ENCODE measurements at regions not wholly inside any gene's neighbourhood (a gene's known extent, or its start where the extent isn't known, plus 50 kb on each side); places are given as distances from the start of the nearest gene placed in this dataset.

DNA sequence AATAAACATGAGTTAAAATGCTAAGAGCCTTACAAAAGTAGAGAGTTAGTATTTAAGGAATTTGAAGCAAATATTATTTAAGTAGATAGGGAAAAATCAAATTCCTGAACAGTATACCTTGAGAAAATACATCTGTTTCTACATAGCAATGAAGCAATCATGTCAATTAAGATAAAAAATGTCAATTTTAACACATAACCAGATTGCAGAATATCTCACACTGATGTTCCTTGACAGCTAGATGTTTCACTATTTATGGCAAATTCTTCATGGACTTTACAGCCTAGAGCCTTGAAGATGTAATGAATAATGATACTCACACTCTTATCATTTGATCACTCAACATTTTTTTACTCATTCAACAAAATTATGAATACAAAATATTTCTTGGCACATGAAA is 708.2 kb upstream of the PTPRD start:
- no peak overlapping the region for H3K27ac ChIP-seq
- TF ChIP-seq, protein P1, sequence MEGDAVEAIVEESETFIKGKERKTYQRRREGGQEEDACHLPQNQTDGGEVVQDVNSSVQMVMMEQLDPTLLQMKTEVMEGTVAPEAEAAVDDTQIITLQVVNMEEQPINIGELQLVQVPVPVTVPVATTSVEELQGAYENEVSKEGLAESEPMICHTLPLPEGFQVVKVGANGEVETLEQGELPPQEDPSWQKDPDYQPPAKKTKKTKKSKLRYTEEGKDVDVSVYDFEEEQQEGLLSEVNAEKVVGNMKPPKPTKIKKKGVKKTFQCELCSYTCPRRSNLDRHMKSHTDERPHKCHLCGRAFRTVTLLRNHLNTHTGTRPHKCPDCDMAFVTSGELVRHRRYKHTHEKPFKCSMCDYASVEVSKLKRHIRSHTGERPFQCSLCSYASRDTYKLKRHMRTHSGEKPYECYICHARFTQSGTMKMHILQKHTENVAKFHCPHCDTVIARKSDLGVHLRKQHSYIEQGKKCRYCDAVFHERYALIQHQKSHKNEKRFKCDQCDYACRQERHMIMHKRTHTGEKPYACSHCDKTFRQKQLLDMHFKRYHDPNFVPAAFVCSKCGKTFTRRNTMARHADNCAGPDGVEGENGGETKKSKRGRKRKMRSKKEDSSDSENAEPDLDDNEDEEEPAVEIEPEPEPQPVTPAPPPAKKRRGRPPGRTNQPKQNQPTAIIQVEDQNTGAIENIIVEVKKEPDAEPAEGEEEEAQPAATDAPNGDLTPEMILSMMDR (IDR thresholded peaks at IDR 0.05), result no peak
- no peak for TF ChIP-seq ZFX (IDR thresholded peaks at IDR 0.05; ENCODE audit: borderline replicate concordance)

DNA sequence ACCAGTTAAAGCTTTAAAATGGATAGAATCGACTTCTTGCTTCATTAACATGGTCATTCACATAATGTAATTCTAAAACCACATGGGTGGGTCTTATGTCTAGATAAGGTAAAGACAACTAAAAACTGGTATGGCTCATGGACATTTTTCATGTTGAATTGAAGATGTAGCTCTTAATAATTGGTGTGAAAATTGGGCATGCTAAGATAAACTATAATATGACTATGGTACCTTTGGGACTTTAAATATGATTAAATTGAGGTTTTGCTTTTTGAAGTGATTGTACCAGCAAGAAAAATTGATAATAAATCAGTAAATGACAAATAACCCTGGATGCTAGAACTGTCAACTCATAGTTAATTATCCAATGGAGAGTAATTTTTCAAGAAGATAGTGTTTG is 710.7 kb upstream of the PTPRD start:
- H3K27ac ChIP-seq, result no peak overlapping the region
- TF ChIP-seq, protein P1 (IDR thresholded peaks at IDR 0.05), result no peak
- no peak for TF ChIP-seq ZFX (IDR thresholded peaks at IDR 0.05; ENCODE audit: borderline replicate concordance)

DNA sequence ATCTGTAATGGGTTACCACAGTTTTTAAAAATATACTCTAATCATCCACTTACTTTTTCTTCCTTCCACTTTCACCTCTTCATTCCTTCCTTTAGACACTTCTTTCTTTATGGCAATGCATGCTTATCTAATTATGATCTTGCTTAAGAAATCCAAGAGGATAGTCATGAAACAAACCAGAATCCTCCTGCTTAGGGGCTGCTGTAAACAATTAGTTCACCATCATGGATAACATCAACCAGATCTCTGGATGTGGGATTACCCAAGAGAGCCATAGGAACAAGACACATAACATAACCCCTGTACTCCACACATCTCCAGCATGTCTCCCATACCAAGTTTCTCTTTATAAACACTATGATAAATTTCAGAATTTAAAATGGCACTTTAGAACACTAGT is 713.4 kb upstream of the PTPRD start:
- no peak overlapping the region for H3K27ac ChIP-seq
- TF ChIP-seq ZFX (IDR thresholded peaks at IDR 0.05; ENCODE audit: borderline replicate concordance), result no peak
- TF ChIP-seq, protein P1 (IDR thresholded peaks at IDR 0.05), result no peak

DNA sequence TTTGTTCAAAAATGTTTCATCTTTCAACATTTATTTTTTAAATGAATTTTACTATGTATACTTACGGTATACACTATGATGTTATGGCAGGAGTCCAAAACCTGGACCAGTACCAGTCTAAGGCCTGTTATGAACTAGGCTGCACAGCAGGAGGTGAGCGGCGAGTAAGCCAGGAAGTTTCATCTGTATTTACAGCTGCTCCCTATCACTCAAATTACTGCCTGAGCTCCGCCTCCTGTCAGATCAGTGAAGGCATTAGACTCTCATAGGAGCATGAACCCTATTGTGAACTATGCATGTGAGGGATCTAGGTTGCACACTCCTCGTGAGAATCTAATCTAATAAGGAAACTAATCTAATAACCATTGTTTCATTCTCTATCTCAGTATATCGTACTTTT is 715.5 kb upstream of the PTPRD start:
- H3K27ac ChIP-seq, result no peak overlapping the region
- TF ChIP-seq, protein P1 (IDR thresholded peaks at IDR 0.05), result no peak

DNA sequence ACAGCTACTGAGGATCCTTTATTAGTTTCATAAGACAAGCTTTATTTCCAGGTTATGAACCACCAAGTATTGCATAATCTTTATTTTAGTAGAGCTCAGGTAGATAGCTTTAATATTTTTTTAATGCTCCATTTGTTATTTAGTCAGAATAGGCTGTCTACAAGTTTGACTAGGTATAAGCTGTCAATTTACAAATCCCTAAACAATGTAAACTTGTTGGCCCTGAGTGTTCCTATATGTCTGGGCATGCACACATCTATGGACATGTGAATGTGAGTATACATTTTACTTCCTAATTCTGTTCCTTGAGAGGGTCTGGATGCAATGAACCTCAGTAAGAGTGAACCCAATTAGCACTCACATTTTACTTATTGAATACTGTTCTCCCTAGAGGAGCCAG is 722.2 kb upstream of the PTPRD start:
- no peak for TF ChIP-seq ZFX (IDR thresholded peaks at IDR 0.05; ENCODE audit: borderline replicate concordance)
- TF ChIP-seq, protein P1 (IDR thresholded peaks at IDR 0.05), result no peak
- H3K27ac ChIP-seq, result no peak overlapping the region

DNA sequence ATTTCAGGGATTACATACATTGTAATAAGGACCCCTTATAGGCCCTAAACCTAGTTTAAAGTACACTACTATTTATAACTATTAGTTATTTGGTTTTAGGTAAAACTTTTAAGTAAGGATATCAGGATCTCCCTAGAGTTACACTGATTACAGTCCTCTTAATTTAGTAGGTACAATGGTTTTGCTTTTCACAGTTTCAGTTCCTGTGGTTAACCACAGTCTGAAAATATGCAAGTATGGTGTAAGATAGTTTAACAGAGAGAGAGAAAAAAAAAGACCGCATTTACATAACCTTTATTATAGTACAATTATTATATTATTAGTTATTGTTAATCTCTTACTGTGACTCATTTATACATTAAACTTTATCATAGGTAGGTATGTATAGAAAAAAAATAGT is 725.3 kb upstream of the PTPRD start:
- H3K27ac ChIP-seq, result no peak overlapping the region

DNA sequence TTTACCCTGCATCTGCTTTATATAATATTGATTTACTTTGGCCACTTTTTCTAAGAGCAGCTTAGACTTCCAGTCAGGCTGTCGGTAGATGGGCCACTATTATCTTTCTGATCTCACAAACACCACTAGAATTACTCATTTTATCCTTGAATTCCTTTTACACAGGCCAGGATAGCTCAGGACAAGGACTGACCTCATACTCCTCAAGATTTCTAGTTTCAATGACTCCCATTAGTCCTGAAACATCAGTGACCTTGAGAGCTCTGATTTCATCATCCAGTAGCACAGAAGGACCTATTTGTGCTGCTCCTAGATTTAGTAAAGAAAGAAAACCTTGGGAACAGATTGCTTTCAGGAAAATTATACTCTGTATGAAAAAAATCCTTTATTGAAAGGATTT is 727.9 kb upstream of the PTPRD start:
- H3K27ac ChIP-seq, result no peak overlapping the region
- TF ChIP-seq ZFX (IDR thresholded peaks at IDR 0.05; ENCODE audit: borderline replicate concordance), result no peak
- TF ChIP-seq, protein P1 (IDR thresholded peaks at IDR 0.05), result no peak

More for the DNA sequence above, 725.3 kb upstream of the PTPRD start:
- TF ChIP-seq ZFX (IDR thresholded peaks at IDR 0.05; ENCODE audit: borderline replicate concordance), result no peak
- TF ChIP-seq, protein P1 (IDR thresholded peaks at IDR 0.05), result no peak

All from 22Rv1 (cell line).